Nephron (organoid): ENCODE measurements at regions not wholly inside any gene's neighbourhood (a gene's known extent, or its start where the extent isn't known, plus 50 kb on each side); places are given as distances from the start of the nearest gene placed in this dataset.

Source experiments
- H3K27ac Mint-ChIP-seq, 3 experiments: 2 replicates each; pipeline ENCODE4 v1.8.0; 2020; ENCODE audit warnings: mixed read lengths in 3 of 3, mild to moderate bottlenecking in 2 of 3, moderate library complexity in 1 of 3
- H3K27me3 Mint-ChIP-seq: 2 replicates; pipeline ENCODE4 v1.8.0; 2021; ENCODE audit warnings: low read depth, mild to moderate bottlenecking, moderate library complexity, mixed read lengths
- H3K36me3 Mint-ChIP-seq: 2 replicates; pipeline ENCODE4 v1.8.0; 2020; ENCODE audit warnings: low read depth, mixed read lengths
- H3K4me1 Mint-ChIP-seq: 2 replicates; pipeline ENCODE4 v1.8.0; 2020; ENCODE audit warnings: mixed read lengths
- H3K4me3 Mint-ChIP-seq, 3 experiments: 2 replicates each; pipeline ENCODE4 v1.8.0; 2020; ENCODE audit warnings: mild to moderate bottlenecking in 3 of 3, mixed read lengths in 3 of 3, moderate library complexity in 2 of 3
- H3K9me3 Mint-ChIP-seq: 2 replicates; pipeline ENCODE4 v1.8.0; 2020; ENCODE audit warnings: mixed read lengths
- CTCF ChIP-seq, 3 experiments: fragments of 200-600 bp; sonication (generic); IDR thresholded peaks; one replicate each; pipeline ENCODE4 v1.5.0; 2021; ENCODE audit warnings: antibody characterized with exemption in 3 of 3; ENCODE audit not compliant: unreplicated experiment in 3 of 3

DNA sequence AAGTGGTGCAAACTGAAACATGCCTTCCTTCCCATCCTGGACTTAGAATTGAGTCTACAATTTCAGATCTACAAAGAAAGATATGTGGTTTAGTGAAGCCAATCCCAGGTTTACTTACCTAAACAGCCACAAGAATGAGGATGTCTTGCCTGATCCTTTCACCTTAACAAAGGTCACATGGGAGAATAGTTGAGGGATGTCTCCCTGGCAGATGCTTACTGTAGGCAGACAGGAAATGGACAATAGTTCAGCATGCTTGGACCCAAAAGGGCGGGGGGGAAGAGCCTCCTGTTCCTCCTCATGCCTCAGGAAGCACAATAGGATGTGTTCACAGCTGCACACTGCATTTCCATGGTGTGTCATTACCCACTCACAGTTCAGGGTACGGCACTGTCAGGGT lies 492.7 kb upstream of the USP24 start:
- no peak for TF ChIP-seq CTCF (IDR thresholded peaks at IDR 0.05; ENCODE audit: unreplicated experiment in 3 of 3)
- no peaks in the 10 kb centered on the region for H3K9me3 Mint-ChIP-seq
- H3K27ac Mint-ChIP-seq = peak overlapping the region in 2 of 3 experiments; percentile 26 to 73
- no peak overlapping the region for H3K4me3 Mint-ChIP-seq
- peaks cover 4% of the 10 kb centered on the region for H3K36me3 Mint-ChIP-seq
- peaks cover 43% of the 10 kb centered on the region for H3K4me1 Mint-ChIP-seq
- H3K27me3 Mint-ChIP-seq = no peaks in the 10 kb centered on the region

- peak overlapping the region in 2 of 3 experiments; percentile 26 to 73 for H3K27ac Mint-ChIP-seq
- H3K4me1 Mint-ChIP-seq = peaks cover 40% of the 10 kb centered on the region
- no peak overlapping the region for H3K4me3 Mint-ChIP-seq
- peaks cover 4% of the 10 kb centered on the region for H3K36me3 Mint-ChIP-seq
- no peaks in the 10 kb centered on the region for H3K9me3 Mint-ChIP-seq
- no peak for TF ChIP-seq CTCF (IDR thresholded peaks at IDR 0.05; ENCODE audit: unreplicated experiment in 3 of 3)
- H3K27me3 Mint-ChIP-seq = no peaks in the 10 kb centered on the region
Observed at GRCh38 chr1:55707196-55707595, 492.0 kb upstream of the USP24 start.

DNA sequence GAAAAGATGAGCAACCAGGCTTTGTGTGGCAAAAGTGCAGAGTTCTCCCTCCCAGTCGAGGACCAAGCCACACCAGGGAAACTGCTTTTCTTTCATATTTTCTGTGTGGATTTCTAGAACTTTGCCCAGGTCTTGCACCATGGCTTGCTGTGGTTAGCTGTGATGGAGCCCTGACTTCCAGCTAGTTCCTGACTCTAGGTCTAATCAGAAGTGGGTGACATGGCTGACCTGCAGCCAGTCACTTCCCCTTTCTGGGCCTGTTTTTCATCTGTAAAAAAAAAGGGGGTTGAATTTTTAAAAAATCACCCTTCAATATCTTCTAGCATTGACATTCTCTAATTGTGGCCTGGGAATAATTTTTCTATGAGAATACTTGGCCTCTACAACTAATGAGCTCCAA lies 491.2 kb upstream of the USP24 start:
- no peaks in the 10 kb centered on the region for H3K27me3 Mint-ChIP-seq
- H3K4me3 Mint-ChIP-seq = no peak overlapping the region
- peaks cover 4% of the 10 kb centered on the region for H3K36me3 Mint-ChIP-seq
- H3K9me3 Mint-ChIP-seq = no peaks in the 10 kb centered on the region
- TF ChIP-seq CTCF (IDR thresholded peaks at IDR 0.05; ENCODE audit: unreplicated experiment in 3 of 3) = no peak
- peaks cover 40% of the 10 kb centered on the region for H3K4me1 Mint-ChIP-seq
- no peak overlapping the region for H3K27ac Mint-ChIP-seq

- Mint-ChIP-seq H3K4me1 (peaks cover 36% of the 10 kb centered on the region), H3K27me3 (peaks cover 4% of the 10 kb centered on the region), H3K27ac (peak overlapping the region in 2 of 3 experiments; percentile 38 to 42), H3K36me3 (no peaks in the 10 kb centered on the region), H3K4me3 (no peak overlapping the region), H3K9me3 (no peaks in the 10 kb centered on the region)
- TF ChIP-seq CTCF (IDR thresholded peaks at IDR 0.05; ENCODE audit: unreplicated experiment in 3 of 3) = no peak
Observed at GRCh38 chr1:55703726-55704363, 488.7 kb upstream of the USP24 start.

DNA sequence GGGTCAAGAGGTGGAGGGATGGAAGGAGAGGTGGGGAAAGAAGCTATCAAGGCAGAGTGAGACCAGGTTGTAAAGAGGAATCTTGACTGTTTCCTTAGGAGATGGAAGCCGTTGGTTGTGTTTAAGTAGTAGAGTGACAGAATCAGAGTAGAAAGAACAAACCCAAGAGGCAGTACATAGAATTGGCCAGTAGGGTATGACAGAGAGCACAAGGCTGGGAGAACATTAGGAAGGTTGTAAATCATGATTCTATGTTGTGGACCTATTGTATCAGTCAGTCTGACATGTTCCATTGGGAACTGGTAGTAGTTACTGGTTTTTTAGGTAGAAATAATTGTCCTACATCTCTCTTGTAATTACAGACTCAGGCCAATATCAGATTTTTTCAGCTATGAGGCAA lies 486.9 kb upstream of the USP24 start:
- Mint-ChIP-seq H3K27me3 (peaks cover 4% of the 10 kb centered on the region), H3K36me3 (no peaks in the 10 kb centered on the region), H3K27ac (no peak overlapping the region), H3K4me1 (peaks cover 31% of the 10 kb centered on the region), H3K4me3 (no peak overlapping the region), H3K9me3 (no peaks in the 10 kb centered on the region)
- TF ChIP-seq CTCF (IDR thresholded peaks at IDR 0.05; ENCODE audit: unreplicated experiment in 3 of 3) = peak; percentile 19 to 49 (median 37)
